ENCODE measurements at regions not wholly inside any gene's neighbourhood (a gene's known extent, or its start where the extent isn't known, plus 50 kb on each side); places are given as distances from the start of the nearest gene placed in this dataset.
A peak's percentile ranks its signal among the peaks of the same experiment; 100 is the strongest.

GRCh38 chr20:19828232-19828631 is 70.2 kb downstream of the RIN2 start (continued):
- TF ChIP-seq HIC1 (tag by site-specific recombination; IDR thresholded peaks at IDR 0.05) (no peak), BCL11B (tag by site-specific recombination; IDR thresholded peaks at IDR 0.05; ENCODE audit: low read depth) (no peak), PRDM6 (tag by site-specific recombination; IDR thresholded peaks at IDR 0.05) (no peak), ZFHX2 (tag by site-specific recombination; conservative IDR thresholded peaks at IDR 0.05) (peak; percentile 35; the same call in 1 of the 2 replicates)

- TF ChIP-seq ZNF785 (tag by site-specific recombination; IDR thresholded peaks at IDR 0.05), result no peak
- no peak for TF ChIP-seq ZNF658 (tag by site-specific recombination; IDR thresholded peaks at IDR 0.05)
- no peak for TF ChIP-seq ZFP3 (tag by site-specific recombination; IDR thresholded peaks at IDR 0.05; ENCODE audit: low read depth)
- no peak for TF ChIP-seq GLIS2 (tag by site-specific recombination; IDR thresholded peaks at IDR 0.05)
- TF ChIP-seq ZBTB48 (tag by site-specific recombination; IDR thresholded peaks at IDR 0.05), result no peak
- no peak for TF ChIP-seq PATZ1 (tag by site-specific recombination; IDR thresholded peaks at IDR 0.05)
- TF ChIP-seq ZNF146 (tag by site-specific recombination; IDR thresholded peaks at IDR 0.05), result no peak
- TF ChIP-seq KLF1 (tag by site-specific recombination; IDR thresholded peaks at IDR 0.05), result no peak
- no peak for TF ChIP-seq ZNF76 (tag by site-specific recombination; IDR thresholded peaks at IDR 0.05; ENCODE audit: borderline replicate concordance, low read depth)
- TF ChIP-seq ZNF777 (tag by site-specific recombination; IDR thresholded peaks at IDR 0.05; ENCODE audit: borderline replicate concordance), result no peak
- no peak for TF ChIP-seq ZNF837 (tag by site-specific recombination; IDR thresholded peaks at IDR 0.05)
- TF ChIP-seq ZNF580 (tag by site-specific recombination; IDR thresholded peaks at IDR 0.05), result no peak
- TF ChIP-seq ZNF843 (tag by site-specific recombination; IDR thresholded peaks at IDR 0.05), result no peak
- TF ChIP-seq YY2 (tag by site-specific recombination; IDR thresholded peaks at IDR 0.05), result no peak
- TF ChIP-seq ZNF776 (tag by site-specific recombination; IDR thresholded peaks at IDR 0.05; ENCODE audit: borderline replicate concordance), result no peak
- TF ChIP-seq ZNF558 (tag by site-specific recombination; IDR thresholded peaks at IDR 0.05), result no peak
- TF ChIP-seq, protein P1, sequence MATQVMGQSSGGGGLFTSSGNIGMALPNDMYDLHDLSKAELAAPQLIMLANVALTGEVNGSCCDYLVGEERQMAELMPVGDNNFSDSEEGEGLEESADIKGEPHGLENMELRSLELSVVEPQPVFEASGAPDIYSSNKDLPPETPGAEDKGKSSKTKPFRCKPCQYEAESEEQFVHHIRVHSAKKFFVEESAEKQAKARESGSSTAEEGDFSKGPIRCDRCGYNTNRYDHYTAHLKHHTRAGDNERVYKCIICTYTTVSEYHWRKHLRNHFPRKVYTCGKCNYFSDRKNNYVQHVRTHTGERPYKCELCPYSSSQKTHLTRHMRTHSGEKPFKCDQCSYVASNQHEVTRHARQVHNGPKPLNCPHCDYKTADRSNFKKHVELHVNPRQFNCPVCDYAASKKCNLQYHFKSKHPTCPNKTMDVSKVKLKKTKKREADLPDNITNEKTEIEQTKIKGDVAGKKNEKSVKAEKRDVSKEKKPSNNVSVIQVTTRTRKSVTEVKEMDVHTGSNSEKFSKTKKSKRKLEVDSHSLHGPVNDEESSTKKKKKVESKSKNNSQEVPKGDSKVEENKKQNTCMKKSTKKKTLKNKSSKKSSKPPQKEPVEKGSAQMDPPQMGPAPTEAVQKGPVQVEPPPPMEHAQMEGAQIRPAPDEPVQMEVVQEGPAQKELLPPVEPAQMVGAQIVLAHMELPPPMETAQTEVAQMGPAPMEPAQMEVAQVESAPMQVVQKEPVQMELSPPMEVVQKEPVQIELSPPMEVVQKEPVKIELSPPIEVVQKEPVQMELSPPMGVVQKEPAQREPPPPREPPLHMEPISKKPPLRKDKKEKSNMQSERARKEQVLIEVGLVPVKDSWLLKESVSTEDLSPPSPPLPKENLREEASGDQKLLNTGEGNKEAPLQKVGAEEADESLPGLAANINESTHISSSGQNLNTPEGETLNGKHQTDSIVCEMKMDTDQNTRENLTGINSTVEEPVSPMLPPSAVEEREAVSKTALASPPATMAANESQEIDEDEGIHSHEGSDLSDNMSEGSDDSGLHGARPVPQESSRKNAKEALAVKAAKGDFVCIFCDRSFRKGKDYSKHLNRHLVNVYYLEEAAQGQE (tag by site-specific recombination; IDR thresholded peaks at IDR 0.05), result no peak
- no peak overlapping the region for H3K4me3 ChIP-seq (ENCODE audit: low read depth, low read length)
- no peaks in the 10 kb centered on the region for H3K9me3 ChIP-seq (ENCODE audit: control insufficient read depth, insufficient read depth, low read depth, low read length)
- no peaks in the 10 kb centered on the region for H3K4me1 ChIP-seq (ENCODE audit: control insufficient read depth, insufficient read depth, low read length)
- no peak overlapping the region for H3K27ac ChIP-seq (ENCODE audit: extremely low read depth, low read depth, low read length)
- ChIA-PET POLR2A (no interaction called here), CTCF (interaction anchor here (2.3 kb wide), 1 partner anchor 42 kb away, joined by 6 read pairs; no protein-coding TSS in a partner anchor)
- H3K36me3 ChIP-seq (ENCODE audit: control insufficient read depth in 2 of 2, insufficient read depth in 1 of 2, low read length in 2 of 2), result no peaks in the 10 kb centered on the region
Observed at GRCh38 chr20:19830211-19830785, 72.2 kb downstream of the RIN2 start.

Data from HEK293 (cell line).